ENCODE measurements at regions not wholly inside any gene's neighbourhood (a gene's known extent, or its start where the extent isn't known, plus 50 kb on each side); places are given as distances from the start of the nearest gene placed in this dataset.
"Not testable (repeated sequence)": the region's sequence is repeated elsewhere in the genome, so short reads cannot be mapped to it uniquely, and the experiment has no call there.

GRCh38 chr12:31807081-31807772 lies 78.4 kb upstream of the AMN1 start:
- TF ChIP-seq CTCF, POLR2A (IDR thresholded peaks at IDR 0.05): not testable (repeated sequence)
